Trophoblast cell (in vitro differentiated cells and primary cell): ENCODE measurements at regions not wholly inside any gene's neighbourhood (a gene's known extent, or its start where the extent isn't known, plus 50 kb on each side); places are given as distances from the start of the nearest gene placed in this dataset.

ENCODE experiments used
- DNase-seq, 2 donors: peaks; one replicate each; pipeline ENCODE4 v3.0.0-alpha.2; 2016
- H2AFZ ChIP-seq: 2 replicates; pipeline ENCODE4 v1.6.1; 2013; ENCODE audit warnings: low read length, moderate library complexity, mild to moderate bottlenecking; ENCODE audit not compliant: insufficient read depth, poor library complexity
- H2AK5ac ChIP-seq: 2 replicates; pipeline ENCODE4 v1.6.1; 2013; ENCODE audit warnings: mild to moderate bottlenecking, low read length
- H2BK120ac ChIP-seq: 2 replicates; pipeline ENCODE4 v1.6.1; 2013; ENCODE audit warnings: low read length, mild to moderate bottlenecking, moderate library complexity; ENCODE audit not compliant: insufficient read depth, poor library complexity
- H2BK12ac ChIP-seq: 2 replicates; pipeline ENCODE4 v1.6.1; 2013; ENCODE audit warnings: mild to moderate bottlenecking, low read length, moderate library complexity
- H2BK5ac ChIP-seq: 2 replicates; pipeline ENCODE4 v1.6.1; 2013; ENCODE audit warnings: low read length, low read depth, moderate library complexity, mild to moderate bottlenecking; ENCODE audit not compliant: poor library complexity
- H3K14ac ChIP-seq: 2 replicates; pipeline ENCODE4 v1.6.1; 2013; ENCODE audit warnings: mild to moderate bottlenecking, low read length
- H3K18ac ChIP-seq: 2 replicates; pipeline ENCODE4 v1.6.1; 2013; ENCODE audit warnings: mild to moderate bottlenecking, low read length
- H3K23ac ChIP-seq: 2 replicates; pipeline ENCODE4 v1.6.1; 2013; ENCODE audit warnings: low read length
- H3K27ac ChIP-seq: 2 replicates; pipeline ENCODE4 v1.5.1; 2013; ENCODE audit warnings: low read depth, mild to moderate bottlenecking, inconsistent platforms, low read length, moderate library complexity
- H3K27me3 ChIP-seq: 2 replicates; pipeline ENCODE4 v1.6.1; 2013; ENCODE audit warnings: inconsistent platforms, mild to moderate bottlenecking, low read length, moderate library complexity; ENCODE audit not compliant: insufficient read depth
- H3K36me3 ChIP-seq, 2 experiments: 1 replicate in 1 of 2; 2 replicates in 1 of 2; pipeline ENCODE4 v1.6.1; 2013; ENCODE audit warnings: low read length in 2 of 2, mild to moderate bottlenecking in 2 of 2, moderate library complexity in 1 of 2; ENCODE audit not compliant: insufficient read depth in 2 of 2, control insufficient read depth in 1 of 2
- H3K4ac ChIP-seq: 2 replicates; pipeline ENCODE4 v1.6.1; 2013; ENCODE audit warnings: low read depth, mild to moderate bottlenecking, low read length, moderate library complexity
- H3K4me1 ChIP-seq, 2 experiments: 1 replicate in 1 of 2; 2 replicates in 1 of 2; pipeline ENCODE4 v1.6.1; 2013; ENCODE audit warnings: low read length in 2 of 2, mild to moderate bottlenecking in 2 of 2, moderate library complexity in 1 of 2; ENCODE audit not compliant: insufficient read depth in 2 of 2, control insufficient read depth in 1 of 2
- H3K4me2 ChIP-seq: 2 replicates; pipeline ENCODE4 v1.6.1; 2013; ENCODE audit warnings: inconsistent platforms, mild to moderate bottlenecking, low read length, moderate library complexity
- H3K4me3 ChIP-seq: 2 replicates; pipeline ENCODE4 v1.5.1; 2013; ENCODE audit warnings: mild to moderate bottlenecking, low read depth, low read length, inconsistent platforms
- H3K79me1 ChIP-seq: one replicate; pipeline ENCODE4 v1.6.1; 2013; ENCODE audit warnings: low read length
- H3K79me2 ChIP-seq: 2 replicates; pipeline ENCODE4 v1.6.1; 2013; ENCODE audit warnings: low read length, mild to moderate bottlenecking; ENCODE audit not compliant: control insufficient read depth, insufficient read depth, poor library complexity
- H3K9ac ChIP-seq: 2 replicates; pipeline ENCODE4 v1.6.1; 2013; ENCODE audit warnings: mild to moderate bottlenecking, low read length
- H3K9me3 ChIP-seq: 2 replicates; pipeline ENCODE4 v1.6.1; 2013; ENCODE audit warnings: low read depth, mild to moderate bottlenecking, control low read depth, inconsistent platforms, low read length; ENCODE audit not compliant: insufficient read depth
- H4K12ac ChIP-seq: 2 replicates; pipeline ENCODE4 v1.6.1; 2013; ENCODE audit warnings: low read depth, mild to moderate bottlenecking, low read length, moderate library complexity
- H4K8ac ChIP-seq: 2 replicates; pipeline ENCODE4 v1.6.1; 2013; ENCODE audit warnings: low read depth, mild to moderate bottlenecking, low read length, moderate library complexity
- H4K91ac ChIP-seq: one replicate; pipeline ENCODE4 v1.6.1; 2013; ENCODE audit warnings: low read depth, mild to moderate bottlenecking, low read length, moderate library complexity
- WGBS: extraction: QIAGEN DNeasy Blood & Tissue Kit; methylation state at CpG from one replicate; pipeline ENCODE4 v1.1.7; 2013; ENCODE audit warnings: missing lambda C conversion rate; ENCODE audit not compliant: insufficient read length, insufficient coverage; ENCODE audit errors: extremely low coverage; 5-methylcytosine and 5-hydroxymethylcytosine counted together

DNA sequence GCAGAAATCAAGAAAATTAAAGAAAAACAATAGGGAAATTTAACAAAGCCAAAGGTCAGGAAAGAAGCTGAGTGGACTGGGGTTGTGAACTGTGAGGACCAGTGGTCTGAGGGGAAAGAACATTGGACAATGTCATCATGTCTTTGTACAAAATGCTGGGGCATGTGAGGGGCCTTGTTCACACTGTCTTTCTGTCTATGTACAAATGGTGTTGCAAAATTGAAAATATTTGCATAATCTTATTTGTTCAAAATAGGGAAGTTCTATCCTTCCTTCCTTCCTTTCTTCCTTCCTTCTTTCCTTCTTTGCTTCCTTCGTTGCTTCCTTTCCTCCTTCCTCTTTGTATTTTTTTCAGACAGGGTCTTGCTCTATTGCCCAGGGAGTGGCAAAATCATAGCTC lies 79.2 kb upstream of the SCEL start:
- no CpG with 5 or more reads among the region's 1 CpG for WGBS
- no peak overlapping the region for H4K91ac ChIP-seq
- DNase-seq = no peak

DNA sequence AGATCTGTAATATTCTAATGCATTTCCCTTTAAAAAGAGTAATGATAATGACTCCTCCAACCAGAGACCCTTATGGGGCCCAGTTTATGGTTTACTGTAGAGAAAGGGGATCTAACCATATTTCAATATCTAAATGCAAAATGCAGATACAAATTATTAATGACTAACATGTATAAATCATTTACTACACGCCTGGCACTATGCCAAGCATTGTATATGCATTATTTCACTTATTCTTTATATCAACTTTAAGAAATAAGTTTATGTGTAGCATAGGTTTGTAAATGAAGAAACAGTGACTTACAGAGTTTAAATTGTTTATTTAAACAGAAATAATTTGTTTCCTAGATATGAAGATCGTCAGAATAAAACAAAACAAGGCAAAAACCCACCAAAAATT lies 86.2 kb upstream of the SCEL start:
- Histone ChIP-seq H3K79me1 (no peaks in the 10 kb centered on the region), H2AFZ (no peak overlapping the region), H3K4me3 (no peak overlapping the region), H3K4ac (no peak overlapping the region), H2BK12ac (no peak overlapping the region), H2AK5ac (no peak overlapping the region), H3K4me1 (peaks cover 0 to 2% of the 10 kb centered on the region in 2 experiments), H3K14ac (no peak overlapping the region), H4K91ac (no peak overlapping the region), H3K36me3 (no peaks in the 10 kb centered on the region), H3K79me2 (no peaks in the 10 kb centered on the region), H3K23ac (no peak overlapping the region), H2BK120ac (no peak overlapping the region), H3K18ac (no peak overlapping the region), H3K27me3 (no peaks in the 10 kb centered on the region), H3K27ac (no peak overlapping the region), H2BK5ac (no peak overlapping the region), H3K9me3 (no peaks in the 10 kb centered on the region), H4K12ac (no peak overlapping the region), H3K9ac (no peak overlapping the region), H4K8ac (no peak overlapping the region), H3K4me2 (no peak overlapping the region)
- DNase-seq = no peak
- no CpG with 5 or more reads among the region's 2 CpGs for WGBS

More for the DNA sequence above, 79.2 kb upstream of the SCEL start:
- Histone ChIP-seq H3K27me3 (no peaks in the 10 kb centered on the region), H3K4me1 (no peaks in the 10 kb centered on the region), H3K4ac (no peak overlapping the region), H2AK5ac (no peak overlapping the region), H4K12ac (no peak overlapping the region), H2AFZ (no peak overlapping the region), H4K8ac (no peak overlapping the region), H3K4me2 (no peak overlapping the region), H3K9ac (no peak overlapping the region), H3K79me1 (no peaks in the 10 kb centered on the region), H3K27ac (no peak overlapping the region), H3K9me3 (no peaks in the 10 kb centered on the region), H3K36me3 (no peaks in the 10 kb centered on the region), H3K14ac (no peak overlapping the region), H2BK12ac (no peak overlapping the region), H3K23ac (no peak overlapping the region), H3K79me2 (no peaks in the 10 kb centered on the region), H2BK5ac (no peak overlapping the region), H2BK120ac (no peak overlapping the region), H3K18ac (no peak overlapping the region), H3K4me3 (no peak overlapping the region)

DNA sequence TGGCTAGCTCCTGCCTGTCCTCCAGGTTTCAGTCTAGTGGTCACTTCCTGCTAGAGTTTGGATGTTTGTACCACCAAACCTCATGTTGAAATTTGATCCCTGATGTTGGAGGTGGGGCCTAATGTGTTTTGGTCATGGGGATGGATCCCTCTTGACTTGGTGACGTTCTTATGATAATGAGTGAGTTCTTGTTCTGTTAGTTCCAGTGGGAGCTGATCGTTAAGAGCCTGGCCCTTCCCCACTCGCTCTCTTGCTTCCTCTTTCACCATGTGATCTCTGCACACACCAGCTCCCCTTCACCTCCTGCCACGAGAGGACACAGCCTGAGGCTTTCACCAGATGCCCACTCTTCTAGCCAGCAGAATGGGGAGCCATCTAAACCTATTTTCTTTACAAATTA lies 86.8 kb upstream of the SCEL start:
- Histone ChIP-seq H3K23ac (no peak overlapping the region), H2BK12ac (peak overlapping the region; percentile 21), H3K27me3 (no peaks in the 10 kb centered on the region), H3K14ac (no peak overlapping the region), H3K4ac (no peak overlapping the region), H2AK5ac (no peak overlapping the region), H2BK5ac (peak overlapping the region; percentile 4), H3K9ac (no peak overlapping the region), H3K27ac (no peak overlapping the region), H4K12ac (no peak overlapping the region), H4K91ac (no peak overlapping the region), H3K79me1 (no peaks in the 10 kb centered on the region), H3K4me2 (no peak overlapping the region), H3K9me3 (no peaks in the 10 kb centered on the region), H3K4me3 (no peak overlapping the region), H3K4me1 (peaks cover 0 to 2% of the 10 kb centered on the region in 2 experiments), H3K79me2 (no peaks in the 10 kb centered on the region), H4K8ac (peak overlapping the region; percentile 4), H2BK120ac (no peak overlapping the region), H3K36me3 (no peaks in the 10 kb centered on the region), H2AFZ (no peak overlapping the region), H3K18ac (no peak overlapping the region)
- no CpG with 5 or more reads among the region's 4 CpGs for WGBS
- no peak for DNase-seq

DNA sequence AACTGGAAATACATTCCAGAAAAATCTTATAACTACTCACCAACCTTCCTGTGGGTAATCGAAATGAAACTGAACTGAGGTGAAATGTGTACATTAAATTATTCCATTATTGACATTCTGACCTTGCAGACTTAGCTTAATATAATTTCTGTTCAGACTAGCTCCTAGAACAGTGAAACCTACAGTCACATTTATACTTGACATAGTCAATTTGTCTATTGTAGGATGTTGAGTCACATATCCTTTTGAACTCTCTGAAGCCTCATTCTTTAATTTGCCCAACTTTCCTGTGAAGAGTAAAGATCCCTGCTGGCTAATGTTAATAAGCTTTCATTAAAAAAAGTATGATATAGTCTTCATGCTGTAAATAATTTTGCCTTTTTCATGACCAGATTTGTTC lies 92.0 kb upstream of the SCEL start:
- H3K9me3 ChIP-seq = no peaks in the 10 kb centered on the region
- no peak overlapping the region for H2AFZ ChIP-seq
- H3K36me3 ChIP-seq = no peaks in the 10 kb centered on the region
- H3K4me2 ChIP-seq = no peak overlapping the region
- WGBS = no CpG with 5 or more reads among the region's 1 CpG
- H3K4ac ChIP-seq = no peak overlapping the region
- H3K4me3 ChIP-seq = no peak overlapping the region
- H4K12ac ChIP-seq = no peak overlapping the region
- H3K9ac ChIP-seq = no peak overlapping the region
- H4K8ac ChIP-seq = no peak overlapping the region
- no peak overlapping the region for H3K27ac ChIP-seq
- DNase-seq = no peak
- no peak overlapping the region for H2BK120ac ChIP-seq
- peaks cover 0 to 1% of the 10 kb centered on the region in 2 experiments for H3K4me1 ChIP-seq
- H2BK5ac ChIP-seq = no peak overlapping the region
- H3K79me2 ChIP-seq = no peaks in the 10 kb centered on the region
- no peak overlapping the region for H3K14ac ChIP-seq
- no peak overlapping the region for H2AK5ac ChIP-seq
- H2BK12ac ChIP-seq = no peak overlapping the region
- H3K18ac ChIP-seq = no peak overlapping the region
- H3K79me1 ChIP-seq = no peaks in the 10 kb centered on the region
- H4K91ac ChIP-seq = no peak overlapping the region
- H3K23ac ChIP-seq = no peak overlapping the region
- no peaks in the 10 kb centered on the region for H3K27me3 ChIP-seq
